Vagina (tissue), 2 donors: ENCODE measurements at regions not wholly inside any gene's neighbourhood (a gene's known extent, or its start where the extent isn't known, plus 50 kb on each side); places are given as distances from the start of the nearest gene placed in this dataset.

Experiments used
- CTCF ChIP-seq, 3 experiments: fragments of 450-650 bp in 2 of 3; fragments of 200-600 bp in 1 of 3; sonication (generic) in 1 of 3; IDR thresholded peaks; one replicate each; pipeline ENCODE4 v1.5.1; 2017 to 2019; ENCODE audit warnings: antibody characterized with exemption in 3 of 3, mild to moderate bottlenecking in 2 of 3, moderate library complexity in 2 of 3
- POLR2A ChIP-seq, 2 donors: fragments of 450-650 bp; IDR thresholded peaks; one replicate each; pipeline ENCODE4 v1.6.1; 2017; ENCODE audit warnings: antibody characterized with exemption in 2 of 2, mild to moderate bottlenecking in 2 of 2, moderate library complexity in 2 of 2

- no peak for TF ChIP-seq POLR2A (IDR thresholded peaks at IDR 0.05)
- TF ChIP-seq CTCF (IDR thresholded peaks at IDR 0.05) = no peak
Observed at GRCh38 chr1:222416001-222416791, 131.7 kb downstream of the HHIPL2 start.
